ENCODE measurements at regions not wholly inside any gene's neighbourhood (a gene's known extent, or its start where the extent isn't known, plus 50 kb on each side); places are given as distances from the start of the nearest gene placed in this dataset.

DNA sequence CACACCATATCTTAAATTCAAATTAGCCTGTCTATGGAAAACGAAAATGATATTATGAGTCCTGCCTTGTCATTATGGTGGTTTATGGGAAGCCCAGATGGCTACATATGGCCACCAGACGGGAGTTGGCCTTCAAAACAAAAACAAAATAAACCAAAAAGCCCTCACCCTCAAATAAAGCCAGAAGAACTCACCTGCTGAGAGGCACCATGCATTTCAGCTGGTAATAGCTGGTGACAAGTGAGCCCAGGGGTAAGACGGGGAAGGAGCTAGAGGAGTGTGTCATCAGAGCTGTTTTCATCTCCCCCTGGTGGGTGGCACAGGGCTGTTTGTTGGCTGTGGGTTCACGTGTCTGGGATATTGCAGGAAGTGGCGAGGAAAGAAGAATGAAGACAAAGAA is 152.9 kb downstream of the EFNB2 start:
- TF ChIP-seq, protein P1, sequence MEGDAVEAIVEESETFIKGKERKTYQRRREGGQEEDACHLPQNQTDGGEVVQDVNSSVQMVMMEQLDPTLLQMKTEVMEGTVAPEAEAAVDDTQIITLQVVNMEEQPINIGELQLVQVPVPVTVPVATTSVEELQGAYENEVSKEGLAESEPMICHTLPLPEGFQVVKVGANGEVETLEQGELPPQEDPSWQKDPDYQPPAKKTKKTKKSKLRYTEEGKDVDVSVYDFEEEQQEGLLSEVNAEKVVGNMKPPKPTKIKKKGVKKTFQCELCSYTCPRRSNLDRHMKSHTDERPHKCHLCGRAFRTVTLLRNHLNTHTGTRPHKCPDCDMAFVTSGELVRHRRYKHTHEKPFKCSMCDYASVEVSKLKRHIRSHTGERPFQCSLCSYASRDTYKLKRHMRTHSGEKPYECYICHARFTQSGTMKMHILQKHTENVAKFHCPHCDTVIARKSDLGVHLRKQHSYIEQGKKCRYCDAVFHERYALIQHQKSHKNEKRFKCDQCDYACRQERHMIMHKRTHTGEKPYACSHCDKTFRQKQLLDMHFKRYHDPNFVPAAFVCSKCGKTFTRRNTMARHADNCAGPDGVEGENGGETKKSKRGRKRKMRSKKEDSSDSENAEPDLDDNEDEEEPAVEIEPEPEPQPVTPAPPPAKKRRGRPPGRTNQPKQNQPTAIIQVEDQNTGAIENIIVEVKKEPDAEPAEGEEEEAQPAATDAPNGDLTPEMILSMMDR (IDR thresholded peaks at IDR 0.05; ENCODE audit: low read depth, low read length, poor library complexity, severe bottlenecking): no peak
- TF ChIP-seq EZH2phosphoT487 (IDR thresholded peaks at IDR 0.05; ENCODE audit: borderline replicate concordance, low read length): no peak
